GM12878 (cell line): ENCODE measurements at regions not wholly inside any gene's neighbourhood (a gene's known extent, or its start where the extent isn't known, plus 50 kb on each side); places are given as distances from the start of the nearest gene placed in this dataset.

Experiments used
- CTCF ChIP-seq, 3 experiments: IDR thresholded peaks in 2 of 3; conservative IDR thresholded peaks in 1 of 3; 2 replicates each; pipeline ENCODE4 v1.5.1; 2011; ENCODE audit warnings: low read depth in 3 of 3, low read length in 3 of 3, mild to moderate bottlenecking in 3 of 3, control low read depth in 2 of 3, moderate library complexity in 2 of 3, inconsistent platforms in 1 of 3, mixed read lengths in 1 of 3; ENCODE audit not compliant: control insufficient read depth in 2 of 3, insufficient read depth in 1 of 3; ENCODE audit errors: extremely low read depth in 1 of 3
- E2F4 ChIP-seq: IDR thresholded peaks from 2 replicates; pipeline ENCODE4 v1.6.1; 2012; ENCODE audit warnings: low read depth, low read length, improper control_type of control experiment
- ZZZ3 ChIP-seq: IDR thresholded peaks from 2 replicates; pipeline ENCODE4 v1.6.1; 2011; ENCODE audit warnings: low read depth; ENCODE audit not compliant: control insufficient read depth, insufficient read length

- TF ChIP-seq CTCF (IDR thresholded peaks at IDR 0.05 in 2 of 3, conservative IDR thresholded peaks at IDR 0.05 in 1 of 3; ENCODE audit: control insufficient read depth in 2 of 3, extremely low read depth in 1 of 3, insufficient read depth in 1 of 3, low read depth in 3 of 3, low read length in 3 of 3), result no peak
- no peak for TF ChIP-seq E2F4
- TF ChIP-seq ZZZ3, result no peak
Observed at GRCh38 chr7:134388336-134389019, 70.4 kb downstream of the AKR1B1 start.
